GM12874 (cell line): ENCODE measurements at regions not wholly inside any gene's neighbourhood (a gene's known extent, or its start where the extent isn't known, plus 50 kb on each side); places are given as distances from the start of the nearest gene placed in this dataset.
A peak's percentile ranks its signal among the peaks of the same experiment; 100 is the strongest.

ENCODE experiments used
- CTCF ChIP-seq: IDR thresholded peaks from 2 replicates; pipeline ENCODE4 v1.5.1; 2011; ENCODE audit warnings: low read depth, mild to moderate bottlenecking, control low read depth, low read length, moderate library complexity; ENCODE audit not compliant: insufficient read depth

- no peak for TF ChIP-seq CTCF
Measured at GRCh38 chr2:56743807-56744206, 560.0 kb downstream of the CCDC85A start.

- TF ChIP-seq CTCF, result 0 out of 2 replicates have a peak, but pooled peaks have one; percentile 20
Measured at GRCh38 chr2:56749152-56749752, 565.5 kb downstream of the CCDC85A start.

- TF ChIP-seq CTCF, result no peak
Measured at GRCh38 chr2:56753182-56753581, 569.4 kb downstream of the CCDC85A start.

GRCh38 chr2:56754066-56754615 is 570.4 kb downstream of the CCDC85A start:
- TF ChIP-seq CTCF, result no peak

GRCh38 chr2:56754627-56755026 is 570.8 kb downstream of the CCDC85A start:
- TF ChIP-seq CTCF, result no peak

GRCh38 chr2:56757884-56758545 is 574.2 kb downstream of the CCDC85A start:
- TF ChIP-seq CTCF, result no peak

GRCh38 chr2:56763683-56764082 is 579.9 kb downstream of the CCDC85A start:
- TF ChIP-seq CTCF, result no peak
